NOMO-1 (cell line): ENCODE measurements at regions not wholly inside any gene's neighbourhood (a gene's known extent, or its start where the extent isn't known, plus 50 kb on each side); places are given as distances from the start of the nearest gene placed in this dataset.
"Not testable (repeated sequence)": the region's sequence is repeated elsewhere in the genome, so short reads cannot be mapped to it uniquely, and the experiment has no call there.

Experiments
- DNase-seq, 2 experiments: peaks; one replicate each; lab custom pipeline; 2025; ENCODE audit not compliant: unreplicated experiment in 2 of 2; lab: John Stamatoyannopoulos, UW

DNA sequence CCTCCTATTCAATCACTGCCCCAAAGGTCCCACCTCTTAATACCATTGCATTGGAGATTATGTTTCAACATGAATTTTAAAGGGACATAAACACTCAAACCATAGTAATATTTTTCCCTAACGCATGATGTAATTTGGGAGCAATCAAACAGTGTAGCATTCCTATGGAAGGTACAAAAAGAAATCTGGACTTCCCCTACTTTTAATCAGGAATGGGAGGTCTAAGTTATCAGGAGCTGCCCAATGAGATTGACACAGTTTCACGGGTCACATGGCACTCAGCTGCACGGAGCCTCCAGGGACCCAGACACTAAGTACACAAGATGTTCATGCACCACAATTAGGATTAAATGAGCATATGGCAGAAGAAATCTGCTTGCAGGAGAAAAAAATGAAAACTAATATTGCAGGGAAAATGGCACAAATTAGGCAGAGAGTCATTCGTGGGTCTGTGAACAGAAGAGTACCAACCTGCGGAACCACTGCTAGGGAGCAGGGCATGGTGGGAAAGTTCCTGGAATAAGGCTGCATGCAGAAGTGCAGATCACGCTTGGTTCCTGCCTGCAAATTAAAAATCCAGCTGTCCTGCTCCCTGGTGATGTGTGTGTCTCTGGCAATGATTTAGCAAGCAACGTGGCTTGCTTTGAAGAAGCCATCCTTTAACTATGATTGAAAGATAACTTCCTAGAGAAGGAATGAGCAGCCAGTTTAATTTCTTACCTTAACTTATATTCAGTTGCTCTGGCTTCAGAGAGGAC is 326.6 kb upstream of the ID2 start:
- DNase-seq, result no peak

- DNase-seq, result peak in 1 of 2 experiments; percentile 23
These were observed 323.9 kb upstream of the ID2 start for GRCh38 chr2:8357738-8358518.

DNA sequence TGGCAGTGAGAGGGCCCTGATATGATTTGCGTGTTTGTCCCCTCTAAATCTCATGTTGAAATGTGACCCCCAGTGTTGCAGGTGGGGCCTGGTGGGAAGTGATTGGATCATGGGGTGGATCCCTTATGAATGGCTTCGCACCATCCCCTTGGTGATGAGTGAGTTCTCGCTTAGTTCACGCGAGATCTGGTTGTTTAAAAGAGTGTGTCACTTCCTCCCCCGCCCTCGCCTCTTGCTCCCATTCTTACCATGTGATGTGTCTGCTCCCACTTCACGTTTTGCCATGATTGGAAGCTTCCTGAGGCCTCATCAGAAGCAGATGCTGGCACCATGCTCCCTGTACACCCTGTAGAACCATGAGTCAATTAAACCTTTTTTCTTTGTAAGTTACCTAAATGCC is 319.9 kb upstream of the ID2 start:
- DNase-seq, result no peak

- DNase-seq, result no peak
These were observed 318.7 kb upstream of the ID2 start for GRCh38 chr2:8363161-8363560.

DNA sequence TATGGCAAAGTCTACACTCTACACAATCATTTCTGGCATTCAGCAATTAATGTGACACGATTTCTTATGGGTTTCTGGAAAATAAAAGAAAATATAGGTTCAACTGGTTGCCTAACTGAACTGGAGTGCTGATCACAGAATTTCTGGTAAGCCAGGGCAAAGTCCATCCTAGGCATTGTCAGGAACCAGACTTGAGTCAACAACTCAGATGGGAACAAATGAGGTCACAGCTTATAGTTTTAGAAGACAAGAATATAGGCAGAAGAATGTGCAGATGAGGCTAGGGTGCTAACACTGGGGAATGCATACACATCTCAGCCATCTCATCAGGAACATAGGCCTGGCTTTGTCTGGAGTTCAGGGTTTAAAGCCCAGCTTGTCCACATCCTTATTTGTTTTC is 317.2 kb upstream of the ID2 start:
- no peak for DNase-seq

DNA sequence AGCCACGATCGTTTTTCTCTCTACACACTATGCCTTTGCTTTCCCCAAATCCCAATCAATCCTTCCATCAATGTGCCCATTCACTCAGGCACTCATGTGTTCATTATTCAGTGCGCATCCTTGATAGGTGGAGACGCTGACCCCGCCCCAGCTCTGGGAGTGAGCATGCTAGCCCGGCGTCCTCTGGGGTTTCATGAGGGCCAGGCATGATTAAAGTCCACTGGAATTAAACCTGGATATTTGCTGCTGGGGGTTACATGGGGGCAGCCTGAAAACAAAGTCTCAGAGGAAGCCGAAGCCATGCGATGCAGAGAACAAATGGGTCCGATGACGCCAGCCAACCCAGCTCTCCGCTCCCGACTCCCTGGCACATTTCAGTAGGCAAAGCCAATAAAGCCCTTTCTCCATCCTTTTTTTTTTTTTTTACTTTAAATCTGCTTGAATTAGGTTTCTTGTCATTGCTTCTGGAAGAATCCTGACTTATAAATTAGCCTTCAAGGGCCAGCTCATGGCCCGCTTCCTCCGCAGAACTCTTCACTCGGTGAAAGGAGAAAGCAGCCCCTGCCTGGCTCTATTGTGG is 316.4 kb upstream of the ID2 start:
- DNase-seq, result no peak

- no peak for DNase-seq
These were observed 314.0 kb upstream of the ID2 start for GRCh38 chr2:8367833-8368232.

GRCh38 chr2:8368463-8368862 is 313.4 kb upstream of the ID2 start:
- DNase-seq, result no peak

- no peak for DNase-seq
These were observed 312.3 kb upstream of the ID2 start for GRCh38 chr2:8369522-8369921.

GRCh38 chr2:8370258-8370802 is 311.5 kb upstream of the ID2 start:
- peak in 1 of 2 experiments; percentile 37 for DNase-seq

DNA sequence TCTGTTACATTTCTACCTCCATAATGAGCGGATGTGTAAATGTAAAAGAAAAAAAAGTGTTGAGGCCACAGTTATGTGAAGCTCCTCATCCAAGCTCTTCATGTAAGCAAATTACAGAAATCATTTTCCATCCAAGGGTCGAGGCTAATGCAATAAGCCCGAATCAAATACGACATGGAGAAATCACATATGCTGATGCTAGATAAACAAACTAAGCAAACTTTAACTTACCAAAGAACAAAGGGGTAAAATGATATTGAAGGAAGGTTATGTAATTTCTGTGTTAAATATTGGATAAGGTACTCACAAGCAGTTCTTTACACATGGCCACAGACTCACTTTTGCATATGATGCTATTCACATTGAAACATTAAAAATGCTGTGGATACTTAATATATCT is 310.2 kb upstream of the ID2 start:
- DNase-seq, result no peak

- DNase-seq, result no peak
These were observed 307.1 kb upstream of the ID2 start for GRCh38 chr2:8374782-8375181.

DNA sequence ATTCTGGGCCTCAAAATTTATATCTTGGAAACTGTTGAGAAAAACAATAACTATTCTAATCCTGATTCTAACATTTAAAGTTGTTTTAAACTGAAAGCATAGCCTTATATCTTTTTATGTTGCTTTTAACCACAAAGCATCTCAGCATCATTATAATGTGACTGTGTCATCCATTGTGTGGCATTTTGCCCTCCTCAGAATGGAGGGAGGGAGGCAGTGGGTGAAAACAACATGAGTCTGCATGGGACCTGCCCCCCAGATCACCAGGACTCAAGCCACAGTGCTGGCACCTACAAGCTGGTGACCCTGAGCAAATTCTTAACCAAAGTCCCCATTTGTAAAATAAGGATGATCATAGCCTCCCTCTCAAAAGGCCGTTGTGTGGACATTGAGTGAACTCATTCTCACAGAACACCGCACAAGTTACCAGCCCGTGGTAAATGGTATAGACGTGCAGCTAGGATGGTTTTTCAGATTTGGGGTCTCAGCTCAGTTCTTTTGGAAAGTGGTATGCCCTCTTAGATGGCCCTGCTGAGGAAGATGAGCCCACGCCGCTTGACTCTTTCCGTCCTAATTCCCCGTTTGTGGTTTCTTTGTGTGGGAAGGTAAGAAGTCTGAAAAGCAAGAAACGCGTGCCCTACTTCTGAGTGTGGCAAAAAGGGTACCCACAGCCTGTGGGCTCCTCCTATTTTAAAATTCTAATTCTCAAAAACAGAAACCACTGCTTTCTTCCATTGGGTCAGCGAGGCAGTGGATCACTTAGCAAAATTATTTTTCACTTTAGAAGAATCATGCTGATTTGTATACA is 305.0 kb upstream of the ID2 start:
- DNase-seq, result no peak

GRCh38 chr2:8378016-8378810 is 303.6 kb upstream of the ID2 start:
- DNase-seq, result no peak

GRCh38 chr2:8379128-8379527 is 302.7 kb upstream of the ID2 start:
- no peak for DNase-seq

GRCh38 chr2:8379549-8379948 is 302.3 kb upstream of the ID2 start:
- DNase-seq, result no peak

- DNase-seq, result no peak
These were observed 301.8 kb upstream of the ID2 start for GRCh38 chr2:8380026-8380425.

DNA sequence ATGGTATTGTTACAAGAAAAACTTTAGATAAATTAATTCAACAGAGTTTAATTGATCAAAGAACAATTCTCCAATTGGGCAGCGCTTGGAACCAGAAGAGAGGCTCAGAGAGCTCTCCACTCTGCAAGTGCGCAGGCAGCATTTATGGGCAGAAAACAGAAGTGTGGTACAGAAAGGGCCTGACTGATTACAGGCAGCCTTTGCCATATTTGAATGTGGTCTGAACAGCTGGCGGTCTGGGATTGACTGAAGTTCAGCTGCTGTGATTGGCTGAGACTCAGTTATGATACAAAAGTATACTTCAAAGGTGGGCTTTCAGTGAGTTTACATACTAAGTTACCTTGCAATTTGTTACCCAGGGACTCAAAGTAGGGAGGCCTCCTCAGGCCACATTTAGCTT is 301.3 kb upstream of the ID2 start:
- DNase-seq, result peak in 1 of 2 experiments; percentile 4

DNA sequence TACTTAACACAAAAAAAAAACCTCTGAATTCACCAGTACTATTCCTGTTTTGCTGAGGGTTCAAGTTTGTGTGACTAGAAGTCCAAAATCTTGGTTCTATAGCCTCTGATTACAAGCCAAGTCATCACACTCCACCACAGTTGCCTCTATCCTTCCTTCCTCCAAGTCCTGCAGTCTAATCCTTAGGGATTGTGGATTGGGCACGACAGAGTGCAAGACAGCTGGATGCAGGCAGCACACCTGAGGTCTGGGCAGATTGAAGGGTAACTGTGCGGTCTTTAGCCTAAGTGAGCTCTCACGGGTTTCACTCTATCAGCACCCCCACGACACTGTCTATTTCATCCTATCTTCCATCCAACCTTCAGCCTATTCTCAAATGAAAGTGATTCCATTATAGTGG is 299.4 kb upstream of the ID2 start:
- DNase-seq, result no peak

GRCh38 chr2:8386748-8387147 is 295.1 kb upstream of the ID2 start:
- DNase-seq, result not testable (repeated sequence)
